Activated CD4-positive, alpha-beta T cell treated with anti-CD3 and anti-CD28 coated beads, Interleukin-2, amount 10 ng/mL, durations not matched to agents 24 days and 14 days (primary cell): ENCODE measurements at regions not wholly inside any gene's neighbourhood (a gene's known extent, or its start where the extent isn't known, plus 50 kb on each side); places are given as distances from the start of the nearest gene placed in this dataset.

Experiments
- DNase-seq: peaks from one replicate; pipeline ENCODE4 v3.0.0; 2022
- H3K27ac Mint-ChIP-seq: one replicate; pipeline ENCODE4 v1.8.0; 2022; ENCODE audit warnings: mild to moderate bottlenecking, mixed read lengths
- H3K27me3 Mint-ChIP-seq: one replicate; pipeline ENCODE4 v1.8.0; 2022; ENCODE audit warnings: mixed read lengths
- H3K36me3 Mint-ChIP-seq: one replicate; pipeline ENCODE4 v1.8.0; 2022; ENCODE audit warnings: low read depth, mild to moderate bottlenecking, mixed read lengths
- H3K4me1 Mint-ChIP-seq: one replicate; pipeline ENCODE4 v1.8.0; 2021; ENCODE audit warnings: mixed read lengths
- H3K4me3 Mint-ChIP-seq: one replicate; pipeline ENCODE4 v1.8.0; 2022; ENCODE audit warnings: mild to moderate bottlenecking, moderate library complexity, mixed read lengths
- H3K9me3 Mint-ChIP-seq: one replicate; pipeline ENCODE4 v1.8.0; 2021; ENCODE audit warnings: mixed read lengths
- intact Hi-C: fragments of 100-400 bp; cut with micrococcal nuclease; formaldehyde crosslinking; loops from one replicate; pipeline ENCODE4 v1.15.1; 2023

GRCh38 chr2:12663306-12664037 lies 53.3 kb upstream of the TRIB2 start:
- Mint-ChIP-seq H3K9me3 (peaks cover 23% of the 10 kb centered on the region), H3K4me1 (peaks cover 2% of the 10 kb centered on the region)

DNA sequence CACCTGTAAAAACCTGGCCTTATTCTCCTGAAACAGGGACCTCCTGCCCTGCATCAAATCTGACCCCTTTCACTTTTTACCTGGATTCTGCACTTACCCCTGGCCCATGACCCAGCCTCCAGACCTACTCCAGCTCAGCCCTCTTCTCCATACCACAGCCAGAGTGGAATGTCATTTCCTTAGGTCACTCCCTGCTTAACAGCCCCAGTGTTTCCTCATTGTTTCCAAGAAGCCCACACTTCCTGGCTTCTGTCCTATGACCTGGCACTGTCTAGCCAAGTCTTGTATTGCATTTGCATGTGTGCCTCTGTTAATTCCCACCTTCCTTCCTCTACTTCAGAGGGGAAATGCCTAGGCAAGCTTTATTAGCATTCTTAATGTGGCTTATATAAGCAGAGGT lies 51.4 kb upstream of the TRIB2 start:
- Mint-ChIP-seq H3K27ac (no peak overlapping the region), H3K4me3 (no peak overlapping the region), H3K36me3 (peaks cover 2% of the 10 kb centered on the region), H3K9me3 (peaks cover 26% of the 10 kb centered on the region), H3K27me3 (peaks cover 11% of the 10 kb centered on the region), H3K4me1 (no peaks in the 10 kb centered on the region)
- intact Hi-C loops, result no loop called here
- DNase-seq, result no peak

More at GRCh38 chr2:12663306-12664037, 53.3 kb upstream of the TRIB2 start:
- H3K27me3 Mint-ChIP-seq, result peaks cover 6% of the 10 kb centered on the region
- peaks cover 2% of the 10 kb centered on the region for H3K36me3 Mint-ChIP-seq
- no peak for DNase-seq
- no peak overlapping the region for H3K4me3 Mint-ChIP-seq
- no peak overlapping the region for H3K27ac Mint-ChIP-seq
- intact Hi-C loops, result no loop called here

GRCh38 chr2:12666445-12666844 lies 50.3 kb upstream of the TRIB2 start:
- peaks cover 11% of the 10 kb centered on the region for H3K27me3 Mint-ChIP-seq
- H3K4me3 Mint-ChIP-seq, result no peak overlapping the region
- H3K4me1 Mint-ChIP-seq, result no peaks in the 10 kb centered on the region
- no peak for DNase-seq
- peaks cover 2% of the 10 kb centered on the region for H3K36me3 Mint-ChIP-seq
- H3K9me3 Mint-ChIP-seq, result peaks cover 26% of the 10 kb centered on the region
- intact Hi-C loops, result no loop called here
- H3K27ac Mint-ChIP-seq, result no peak overlapping the region
